Loucy (cell line): ENCODE measurements at regions not wholly inside any gene's neighbourhood (a gene's known extent, or its start where the extent isn't known, plus 50 kb on each side); places are given as distances from the start of the nearest gene placed in this dataset.

ENCODE experiments used
- H2AFZ ChIP-seq: fragments of 200-600 bp; sonication (generic); 2 replicates; pipeline ENCODE4 v1.6.0; 2016; ENCODE audit warnings: antibody characterized with exemption, mild to moderate bottlenecking, low read length, moderate library complexity
- H3F3A ChIP-seq: fragments of 200-600 bp; 2 replicates; pipeline ENCODE4 v1.6.0; 2016; ENCODE audit warnings: antibody characterized with exemption, low read depth, mild to moderate bottlenecking
- H3K27me3 ChIP-seq: fragments of 200-600 bp; sonication (generic); 2 replicates; pipeline ENCODE4 v1.6.1; 2014; ENCODE audit warnings: low read length, mild to moderate bottlenecking; ENCODE audit not compliant: insufficient read depth, poor library complexity, severe bottlenecking
- H3K36me3 ChIP-seq: fragments of 200-600 bp; sonication (generic); 2 replicates; pipeline ENCODE4 v1.6.1; 2016; ENCODE audit warnings: low read length; ENCODE audit not compliant: insufficient read depth
- H3K4me1 ChIP-seq: fragments of 200-600 bp; sonication (generic); 2 replicates; pipeline ENCODE4 v1.5.1; 2014; ENCODE audit warnings: low read length, mild to moderate bottlenecking; ENCODE audit not compliant: insufficient read depth, poor library complexity, severe bottlenecking
- H3K4me2 ChIP-seq: fragments of 200-600 bp; sonication (generic); 2 replicates; pipeline ENCODE4 v1.6.0; 2014; ENCODE audit warnings: antibody characterized with exemption, low read length, low read depth, mild to moderate bottlenecking; ENCODE audit not compliant: poor library complexity, severe bottlenecking
- H3K4me3 ChIP-seq: fragments of 200-600 bp; sonication (generic); 2 replicates; pipeline ENCODE4 v1.5.1; 2014; ENCODE audit warnings: low read length, mild to moderate bottlenecking, mixed read lengths; ENCODE audit not compliant: poor library complexity, severe bottlenecking
- H3K79me2 ChIP-seq: fragments of 200-600 bp; sonication (generic); 2 replicates; pipeline ENCODE4 v1.6.1; 2014; ENCODE audit warnings: low read length; ENCODE audit not compliant: insufficient read depth
- H3K9ac ChIP-seq: fragments of 200-600 bp; sonication (generic); 2 replicates; pipeline ENCODE4 v1.6.0; 2014; ENCODE audit warnings: mild to moderate bottlenecking, low read depth, low read length, moderate library complexity; ENCODE audit not compliant: poor library complexity, severe bottlenecking
- H3K9me2 ChIP-seq: fragments of 200-600 bp; sonication (generic); replicated peaks from 2 replicates; pipeline ENCODE4 v1.6.1; 2016; ENCODE audit warnings: low read depth, low read length, mixed read lengths
- H3K9me3 ChIP-seq: fragments of 200-600 bp; sonication (generic); 2 replicates; pipeline ENCODE4 v1.6.1; 2014; ENCODE audit warnings: mild to moderate bottlenecking, antibody characterized with exemption, low read length, low read depth; ENCODE audit not compliant: insufficient read depth
- H4K20me1 ChIP-seq: fragments of 200-600 bp; sonication (generic); 2 replicates; pipeline ENCODE4 v1.6.0; 2014; ENCODE audit warnings: antibody characterized with exemption, low read length, mild to moderate bottlenecking; ENCODE audit not compliant: insufficient read depth, poor library complexity, severe bottlenecking
- EZH2phosphoT487 ChIP-seq: fragments of 200-600 bp; IDR thresholded peaks from 2 replicates; pipeline ENCODE4 v1.6.1; 2018; ENCODE audit warnings: antibody characterized with exemption, mild to moderate bottlenecking, moderate library complexity, borderline replicate concordance
- TF ChIP-seq, protein P1 (sequence below): fragments of 200-600 bp; sonication (generic); conservative IDR thresholded peaks from 2 replicates; pipeline ENCODE4 v1.5.1; 2014; ENCODE audit warnings: mild to moderate bottlenecking, antibody characterized with exemption, low read length

DNA sequence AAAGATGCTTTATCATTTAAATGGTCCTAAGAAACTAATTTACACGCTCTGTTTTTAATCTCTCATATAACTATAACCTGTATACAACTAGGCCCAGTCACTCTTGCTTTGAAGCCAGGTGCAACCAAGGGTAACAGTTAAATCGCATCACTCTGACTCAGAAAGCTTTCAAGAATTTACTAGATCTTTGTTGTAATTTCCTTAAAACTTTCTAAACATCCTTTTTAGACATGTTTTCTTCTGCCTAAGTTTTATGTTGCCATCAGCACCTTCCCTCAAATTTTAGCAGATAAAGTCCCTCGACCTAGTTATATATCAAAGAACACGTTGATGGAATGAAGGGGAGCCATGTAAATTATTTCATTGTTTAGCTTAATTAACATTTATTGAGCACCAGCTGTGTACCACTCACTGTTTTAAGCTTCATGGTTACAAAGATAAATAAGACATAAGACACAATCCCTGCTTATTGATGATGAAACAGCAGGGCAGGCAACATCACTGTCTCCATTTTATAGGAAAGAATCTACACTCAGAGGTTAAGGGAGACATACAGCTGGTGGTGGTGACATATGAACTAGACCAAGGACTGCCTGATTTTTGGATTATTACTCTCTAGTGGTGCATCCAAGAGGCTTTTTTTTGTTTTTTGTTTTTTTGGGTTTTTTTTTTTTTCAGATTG, 101.0 kb downstream of the CD200R1L start:
- no peak for TF ChIP-seq EZH2phosphoT487
- H3K9ac ChIP-seq, result no peak overlapping the region
- no peaks in the 10 kb centered on the region for H3F3A ChIP-seq
- no peaks in the 10 kb centered on the region for H3K4me1 ChIP-seq
- H3K9me3 ChIP-seq, result no peaks in the 10 kb centered on the region
- no peaks in the 10 kb centered on the region for H3K79me2 ChIP-seq
- no peaks in the 10 kb centered on the region for H4K20me1 ChIP-seq
- H2AFZ ChIP-seq, result no peak overlapping the region
- H3K9me2 ChIP-seq, result no peaks in the 10 kb centered on the region
- no peaks in the 10 kb centered on the region for H3K36me3 ChIP-seq
- H3K4me2 ChIP-seq, result no peak overlapping the region
- H3K27me3 ChIP-seq, result no peaks in the 10 kb centered on the region
- no peak overlapping the region for H3K4me3 ChIP-seq

DNA sequence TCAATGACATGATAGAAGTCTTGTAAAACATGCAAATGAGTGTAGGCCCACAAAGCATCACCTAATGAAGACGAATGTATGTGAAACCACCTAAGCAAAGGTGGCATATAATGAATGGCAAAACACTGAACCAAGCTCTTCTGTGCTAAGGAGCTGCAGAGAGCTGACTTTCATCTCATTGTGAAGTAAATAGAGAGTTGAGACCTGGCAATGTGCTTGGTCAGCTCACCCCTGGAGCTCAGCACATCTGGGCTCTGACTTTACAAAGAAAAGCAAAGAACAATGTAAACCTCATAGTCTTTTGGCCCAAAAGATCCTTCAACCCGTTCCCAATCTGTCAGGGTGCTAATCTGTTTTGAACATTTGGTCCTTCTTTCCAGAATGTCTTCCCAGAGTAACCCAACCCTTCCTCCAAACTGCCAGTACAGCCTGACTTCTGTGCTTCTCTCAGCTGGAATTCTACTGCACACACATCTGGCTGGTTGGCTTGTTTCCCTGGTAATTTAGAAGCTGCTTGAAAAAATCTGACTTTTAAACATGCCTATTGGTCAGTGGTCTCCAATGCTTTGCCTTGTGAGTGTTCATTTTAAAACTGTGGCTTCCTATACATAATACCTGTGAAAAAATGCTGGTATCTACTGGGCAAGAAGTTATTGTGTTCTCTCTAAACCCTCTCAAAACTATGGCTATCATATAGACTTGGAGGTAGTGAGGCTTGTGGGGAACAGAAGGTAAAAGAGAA, 101.7 kb downstream of the CD200R1L start:
- H3K4me1 ChIP-seq, result peaks cover 2% of the 10 kb centered on the region
- H3K9me3 ChIP-seq, result no peaks in the 10 kb centered on the region
- no peaks in the 10 kb centered on the region for H3K79me2 ChIP-seq
- TF ChIP-seq EZH2phosphoT487, result no peak
- TF ChIP-seq, protein P1, sequence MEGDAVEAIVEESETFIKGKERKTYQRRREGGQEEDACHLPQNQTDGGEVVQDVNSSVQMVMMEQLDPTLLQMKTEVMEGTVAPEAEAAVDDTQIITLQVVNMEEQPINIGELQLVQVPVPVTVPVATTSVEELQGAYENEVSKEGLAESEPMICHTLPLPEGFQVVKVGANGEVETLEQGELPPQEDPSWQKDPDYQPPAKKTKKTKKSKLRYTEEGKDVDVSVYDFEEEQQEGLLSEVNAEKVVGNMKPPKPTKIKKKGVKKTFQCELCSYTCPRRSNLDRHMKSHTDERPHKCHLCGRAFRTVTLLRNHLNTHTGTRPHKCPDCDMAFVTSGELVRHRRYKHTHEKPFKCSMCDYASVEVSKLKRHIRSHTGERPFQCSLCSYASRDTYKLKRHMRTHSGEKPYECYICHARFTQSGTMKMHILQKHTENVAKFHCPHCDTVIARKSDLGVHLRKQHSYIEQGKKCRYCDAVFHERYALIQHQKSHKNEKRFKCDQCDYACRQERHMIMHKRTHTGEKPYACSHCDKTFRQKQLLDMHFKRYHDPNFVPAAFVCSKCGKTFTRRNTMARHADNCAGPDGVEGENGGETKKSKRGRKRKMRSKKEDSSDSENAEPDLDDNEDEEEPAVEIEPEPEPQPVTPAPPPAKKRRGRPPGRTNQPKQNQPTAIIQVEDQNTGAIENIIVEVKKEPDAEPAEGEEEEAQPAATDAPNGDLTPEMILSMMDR, result no peak
- H4K20me1 ChIP-seq, result no peaks in the 10 kb centered on the region
- no peaks in the 10 kb centered on the region for H3K36me3 ChIP-seq
- H3K4me3 ChIP-seq, result no peak overlapping the region
- H2AFZ ChIP-seq, result no peak overlapping the region
- no peak overlapping the region for H3K4me2 ChIP-seq
- no peak overlapping the region for H3K9ac ChIP-seq
- H3K27me3 ChIP-seq, result no peaks in the 10 kb centered on the region
- no peaks in the 10 kb centered on the region for H3F3A ChIP-seq
- no peaks in the 10 kb centered on the region for H3K9me2 ChIP-seq

DNA sequence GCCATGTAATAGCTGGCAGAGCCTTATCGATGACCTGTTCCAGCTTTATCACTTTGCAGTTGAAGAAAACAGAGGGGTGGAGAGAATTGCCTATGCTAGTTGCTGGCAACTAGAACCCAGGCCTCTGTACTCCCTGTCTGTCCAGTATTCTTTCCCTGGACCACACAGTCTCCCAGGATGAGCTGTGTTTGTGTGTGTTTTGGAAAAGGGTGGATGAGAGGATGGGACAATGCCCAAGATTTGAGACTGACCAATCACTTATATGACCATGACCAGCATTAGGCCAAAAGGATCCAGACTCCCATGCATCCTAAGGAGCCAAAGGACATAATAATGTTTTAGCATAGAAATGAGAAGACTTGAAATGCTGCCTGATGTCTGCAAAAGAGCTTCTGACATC, 102.6 kb downstream of the CD200R1L start:
- Histone ChIP-seq H3K9me2 (no peaks in the 10 kb centered on the region), H3K9ac (no peak overlapping the region), H3K9me3 (no peaks in the 10 kb centered on the region), H4K20me1 (no peaks in the 10 kb centered on the region), H3K4me3 (no peak overlapping the region), H3F3A (no peaks in the 10 kb centered on the region), H3K27me3 (no peaks in the 10 kb centered on the region), H3K4me2 (no peak overlapping the region), H2AFZ (no peak overlapping the region), H3K79me2 (no peaks in the 10 kb centered on the region), H3K4me1 (peaks cover 9% of the 10 kb centered on the region), H3K36me3 (no peaks in the 10 kb centered on the region)
- no peak for TF ChIP-seq EZH2phosphoT487
- TF ChIP-seq, protein P1, result no peak
